H1 (cell line): ENCODE measurements at regions not wholly inside any gene's neighbourhood (a gene's known extent, or its start where the extent isn't known, plus 50 kb on each side); places are given as distances from the start of the nearest gene placed in this dataset.

Experiments
- CEBPB ChIP-seq: IDR thresholded peaks from 2 replicates; pipeline ENCODE4 v1.6.1; 2012; ENCODE audit warnings: low read depth, low read length
- CTCF ChIP-seq, 3 experiments: IDR thresholded peaks; 1 replicate in 2 of 3; 2 replicates in 1 of 3; pipeline versions ENCODE4 v1.5.1 to v1.6.1; 2011; ENCODE audit warnings: low read length in 3 of 3, mild to moderate bottlenecking in 3 of 3, inconsistent platforms in 2 of 3, low read depth in 1 of 3, moderate library complexity in 1 of 3; ENCODE audit not compliant: insufficient read depth in 1 of 3; ENCODE audit errors: control extremely low read depth in 1 of 3
- EP300 ChIP-seq, 2 experiments: IDR thresholded peaks; 1 replicate in 1 of 2; 2 replicates in 1 of 2; pipeline ENCODE4 v1.6.1; 2011 to 2012; ENCODE audit warnings: low read depth in 2 of 2, low read length in 2 of 2, mild to moderate bottlenecking in 2 of 2, borderline replicate concordance in 1 of 2, inconsistent platforms in 1 of 2, moderate library complexity in 1 of 2
- HDAC2 ChIP-seq, 2 experiments: fragments of 300-600 bp in 1 of 2; sonication (generic) in 1 of 2; IDR thresholded peaks; 2 replicates each; pipeline ENCODE4 v1.6.1; 2011 to 2012; ENCODE audit warnings: low read depth in 2 of 2, low read length in 2 of 2, mild to moderate bottlenecking in 2 of 2, moderate library complexity in 2 of 2, borderline replicate concordance in 1 of 2, inconsistent platforms in 1 of 2
- POLR2AphosphoS5 ChIP-seq: IDR thresholded peaks from 2 replicates; pipeline ENCODE4 v1.6.1; 2011; ENCODE audit warnings: low read depth, low read length
- SIN3A ChIP-seq, 2 experiments: IDR thresholded peaks in 1 of 2; conservative IDR thresholded peaks in 1 of 2; 2 replicates each; pipeline ENCODE4 v1.6.1; 2011 to 2012; ENCODE audit warnings: low read length in 2 of 2, improper control_type of control experiment in 1 of 2, low read depth in 1 of 2, mild to moderate bottlenecking in 1 of 2
- SUZ12 ChIP-seq: fragments of 200-600 bp; sonication (generic); IDR thresholded peaks from 2 replicates; pipeline ENCODE4 v1.6.1; 2012; ENCODE audit warnings: mild to moderate bottlenecking, inconsistent platforms, low read length, moderate library complexity, mixed read lengths

- no peak for TF ChIP-seq SIN3A (conservative IDR thresholded peaks at IDR 0.05 in 1 of 2, IDR thresholded peaks at IDR 0.05 in 1 of 2; ENCODE audit: low read depth in 1 of 2, low read length in 2 of 2)
- TF ChIP-seq CEBPB, result no peak
- TF ChIP-seq EP300 (IDR thresholded peaks at IDR 0.05; ENCODE audit: borderline replicate concordance in 1 of 2, low read depth in 2 of 2, low read length in 2 of 2), result no peak
- TF ChIP-seq CTCF (IDR thresholded peaks at IDR 0.05; ENCODE audit: control extremely low read depth in 1 of 3, insufficient read depth in 1 of 3, low read depth in 1 of 3, low read length in 3 of 3), result no peak
- TF ChIP-seq HDAC2 (IDR thresholded peaks at IDR 0.05; ENCODE audit: borderline replicate concordance in 1 of 2, low read depth in 2 of 2, low read length in 2 of 2), result no peak
- TF ChIP-seq SUZ12, result no peak
- TF ChIP-seq POLR2AphosphoS5, result no peak
These were observed 73.6 kb upstream of the PTGFRN start for GRCh38 chr1:116836099-116836498.
